ENCODE measurements at regions not wholly inside any gene's neighbourhood (a gene's known extent, or its start where the extent isn't known, plus 50 kb on each side); places are given as distances from the start of the nearest gene placed in this dataset.

- H4K20me1 ChIP-seq (ENCODE audit: insufficient read depth): no peaks in the 10 kb centered on the region
These were observed 77.8 kb upstream of the CPNE8 start for GRCh38 chr12:38983117-38983571.

More at GRCh38 chr12:38983117-38983571, 77.8 kb upstream of the CPNE8 start:
- H3K4me2 ChIP-seq (ENCODE audit: low read length): no peak overlapping the region
- no peak overlapping the region for H2AFZ ChIP-seq (ENCODE audit: low read depth, low read length, poor library complexity, severe bottlenecking)
- no peak for TF ChIP-seq EZH2 (IDR thresholded peaks at IDR 0.05)
- no peak for TF ChIP-seq ZBTB33 (IDR thresholded peaks at IDR 0.05; ENCODE audit: extremely low read depth, insufficient replicate concordance, low read length)
- no peak for TF ChIP-seq EGR1 (IDR thresholded peaks at IDR 0.05; ENCODE audit: low read depth)
- no peak for TF ChIP-seq POLR2AphosphoS5 (IDR thresholded peaks at IDR 0.05; ENCODE audit: low read depth, low read length)
- no peak for TF ChIP-seq SIN3A (IDR thresholded peaks at IDR 0.05; ENCODE audit: low read depth)
- no peak for TF ChIP-seq EZH2phosphoT487 (IDR thresholded peaks at IDR 0.05; ENCODE audit: borderline replicate concordance)
- no peak for TF ChIP-seq FOSL1 (IDR thresholded peaks at IDR 0.05; ENCODE audit: low read depth)
- TF ChIP-seq CEBPB (IDR thresholded peaks at IDR 0.05; ENCODE audit: low read depth): no peak
- no peak for TF ChIP-seq ZFX (IDR thresholded peaks at IDR 0.05)
- TF ChIP-seq SRF (IDR thresholded peaks at IDR 0.05; ENCODE audit: low read depth): no peak
- no peak for TF ChIP-seq ATF3 (IDR thresholded peaks at IDR 0.05)
- no peak for TF ChIP-seq REST (IDR thresholded peaks at IDR 0.05; ENCODE audit: low read depth)
- no peak for TF ChIP-seq SP1 (IDR thresholded peaks at IDR 0.05; ENCODE audit: low read depth)
- no peak for TF ChIP-seq JUND (IDR thresholded peaks at IDR 0.05)
- no peak for TF ChIP-seq CTCF (IDR thresholded peaks at IDR 0.05 in 2 of 3, conservative IDR thresholded peaks at IDR 0.05 in 1 of 3; ENCODE audit: borderline replicate concordance in 1 of 3, insufficient read depth in 1 of 3, low read depth in 2 of 3, low read length in 2 of 3)
- TF ChIP-seq POLR2A (IDR thresholded peaks at IDR 0.05; ENCODE audit: borderline replicate concordance, extremely low read depth, insufficient read depth, insufficient read length): no peak
- no peak for TF ChIP-seq ELF1 (IDR thresholded peaks at IDR 0.05; ENCODE audit: borderline replicate concordance, low read depth)
- TF ChIP-seq TCF7L2 (IDR thresholded peaks at IDR 0.05; ENCODE audit: borderline replicate concordance, extremely low read depth, insufficient read depth, insufficient read length): no peak
- no peak for TF ChIP-seq RAD21 (IDR thresholded peaks at IDR 0.05; ENCODE audit: low read depth)
- intact Hi-C loops (cut with micrococcal nuclease): loop anchor here (5.0 kb wide), 1 partner anchor 136 kb away; no protein-coding TSS in a partner anchor
- peaks cover 0 to 5% of the 10 kb centered on the region in 2 experiments; a peak in 1 of 4 replicates for H3K9me3 ChIP-seq (ENCODE audit: control insufficient read depth in 1 of 2, insufficient read depth in 1 of 2, low read depth in 1 of 2, low read length in 2 of 2)
- DNase-seq (ENCODE audit: low read depth, low spot score): no peak
- H3K9me2 ChIP-seq (ENCODE audit: insufficient read depth): no peaks in the 10 kb centered on the region
- H3K9ac ChIP-seq (ENCODE audit: low read length): no peak overlapping the region
- H3K79me2 ChIP-seq (ENCODE audit: insufficient read depth, low read length): no peaks in the 10 kb centered on the region
- H3K4me3 ChIP-seq (replicated peaks in 1 of 2; ENCODE audit: low read depth in 1 of 2, low read length in 2 of 2): no peak overlapping the region
- H3K36me3 ChIP-seq (ENCODE audit: control insufficient read depth in 1 of 2, insufficient read depth in 2 of 2, low read length in 2 of 2): no peaks in the 10 kb centered on the region; a peak in 1 of 4 replicates
- no TSS peak for BruUV-seq (replicated peaks)
- CTCF ChIA-PET: no interaction called here
- no peaks in the 10 kb centered on the region for H3K4me1 ChIP-seq (ENCODE audit: control insufficient read depth in 1 of 2, insufficient read depth in 2 of 2, low read length in 2 of 2)
- ATAC-seq: no peak
- no peak overlapping the region for H3K27ac ChIP-seq (ENCODE audit: low read depth, low read length)
- no peaks in the 10 kb centered on the region for H3K27me3 ChIP-seq (ENCODE audit: insufficient read depth, low read length)
- POLR2A ChIA-PET: no interaction called here
- RAD21 ChIA-PET (ENCODE audit: low non-redundant PET in 1 of 2, low total read pairs in 2 of 2, uncharacterized antibody in 2 of 2, unreplicated experiment in 2 of 2): no interaction called here
